SKM-1 (cell line): ENCODE measurements at regions not wholly inside any gene's neighbourhood (a gene's known extent, or its start where the extent isn't known, plus 50 kb on each side); places are given as distances from the start of the nearest gene placed in this dataset.
A peak's percentile ranks its signal among the peaks of the same experiment; 100 is the strongest.

Source experiments
- DNase-seq: peaks from one replicate; lab custom pipeline; 2025; ENCODE audit not compliant: unreplicated experiment; lab: John Stamatoyannopoulos, UW

- no peak for DNase-seq
These were observed 266.4 kb upstream of the BMP2 start for GRCh38 chr20:6501061-6501460.

- no peak for DNase-seq
These were observed 267.9 kb upstream of the BMP2 start for GRCh38 chr20:6499566-6499965.

GRCh38 chr20:6496874-6497273, 270.6 kb upstream of the BMP2 start:
- no peak for DNase-seq

- no peak for DNase-seq
These were observed 271.6 kb upstream of the BMP2 start for GRCh38 chr20:6495907-6496306.

- DNase-seq, result no peak
These were observed 275.0 kb upstream of the BMP2 start for GRCh38 chr20:6492271-6493055.

GRCh38 chr20:6490849-6491248, 276.6 kb upstream of the BMP2 start:
- no peak for DNase-seq

- DNase-seq, result peak; percentile 48
These were observed 277.9 kb upstream of the BMP2 start for GRCh38 chr20:6489361-6490171.

GRCh38 chr20:6485351-6485750, 282.1 kb upstream of the BMP2 start:
- no peak for DNase-seq

GRCh38 chr20:6483727-6484126, 283.8 kb upstream of the BMP2 start:
- no peak for DNase-seq

- DNase-seq, result no peak
These were observed 285.0 kb upstream of the BMP2 start for GRCh38 chr20:6482486-6482885.

GRCh38 chr20:6480328-6481200, 286.9 kb upstream of the BMP2 start:
- DNase-seq, result no peak

- DNase-seq, result no peak
These were observed 294.3 kb upstream of the BMP2 start for GRCh38 chr20:6473197-6473596.

- no peak for DNase-seq
These were observed 295.6 kb upstream of the BMP2 start for GRCh38 chr20:6471871-6472270.

GRCh38 chr20:6471110-6471647, 296.3 kb upstream of the BMP2 start:
- DNase-seq, result no peak

GRCh38 chr20:6469695-6470094, 297.8 kb upstream of the BMP2 start:
- DNase-seq, result no peak

- DNase-seq, result no peak
These were observed 298.9 kb upstream of the BMP2 start for GRCh38 chr20:6468423-6469116.

GRCh38 chr20:6467562-6467961, 299.9 kb upstream of the BMP2 start:
- DNase-seq, result no peak

GRCh38 chr20:6466075-6466810, 301.2 kb upstream of the BMP2 start:
- DNase-seq, result no peak

- DNase-seq, result no peak
These were observed 316.6 kb upstream of the BMP2 start for GRCh38 chr20:6450841-6451240.

- no peak for DNase-seq
These were observed 317.6 kb upstream of the FERMT1 start for GRCh38 chr20:6440443-6440799.
